T47D (cell line): ENCODE measurements at regions not wholly inside any gene's neighbourhood (a gene's known extent, or its start where the extent isn't known, plus 50 kb on each side); places are given as distances from the start of the nearest gene placed in this dataset.

Experiments used
- DNase-seq, 2 experiments: peaks; one replicate each; pipeline versions ENCODE4 v3.0.0 to v3.0.0-alpha.2; 2011 to 2012; ENCODE audit warnings: low read depth in 1 of 2, low spot score in 1 of 2
- JUND ChIP-seq: IDR thresholded peaks from 2 replicates; pipeline ENCODE4 v1.6.1; 2012; ENCODE audit warnings: low read depth
- in situ Hi-C: cut with HindIII; loops from 2 replicates; pipeline ENCODE4 v1.10.0; 2016; ENCODE audit warnings: low sequenced_read_pairs, low pct_unique_long_range_greater_than_20kb

DNA sequence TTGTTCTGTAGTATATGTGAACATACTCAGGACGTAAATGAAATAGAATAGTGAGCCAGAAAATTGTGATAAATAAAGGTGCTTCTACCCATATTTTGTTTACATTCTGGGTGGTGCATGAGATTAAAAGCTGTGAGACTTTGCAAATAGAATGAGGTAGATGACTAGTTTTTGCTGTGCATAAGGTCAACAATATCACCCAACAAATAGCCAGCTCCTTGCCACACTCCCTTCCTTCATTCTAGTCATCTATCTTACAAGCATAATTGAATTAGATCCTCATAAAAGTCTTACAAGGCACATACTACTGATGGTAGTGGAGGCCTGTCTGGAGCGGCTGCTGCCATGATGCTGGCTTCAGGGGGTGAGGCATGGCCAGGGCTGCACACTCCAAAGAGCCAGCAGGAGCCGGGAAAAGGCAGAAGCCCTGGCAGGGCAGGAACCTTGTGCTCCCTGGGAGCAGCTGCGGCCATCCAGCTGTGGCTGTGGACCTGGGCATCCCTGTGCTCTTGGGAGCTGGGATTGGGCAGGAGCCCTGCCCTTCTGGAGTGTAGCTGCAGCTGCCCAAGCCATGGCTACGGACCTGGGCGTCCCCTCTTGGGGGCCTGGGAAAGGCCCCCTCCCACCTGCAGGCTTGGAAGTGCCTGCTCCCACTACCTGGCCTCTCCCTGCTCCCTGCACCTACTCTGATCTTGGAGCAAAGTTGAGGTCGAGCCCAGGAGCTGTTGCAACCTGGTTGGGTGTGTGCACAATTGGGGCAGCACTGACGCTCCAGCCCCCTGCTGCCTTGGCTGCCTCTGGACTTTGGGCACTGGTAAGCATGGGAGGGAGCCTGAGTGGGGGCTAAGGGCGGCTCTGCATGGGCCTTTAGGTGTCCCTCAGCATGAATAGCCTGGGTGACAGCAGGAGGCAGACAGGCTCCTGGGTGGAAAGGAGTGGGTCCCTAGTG is 112.8 kb downstream of the DACT1 start:
- DNase-seq: no peak
- TF ChIP-seq JUND: no peak
- in situ Hi-C loops: no loop called here

DNA sequence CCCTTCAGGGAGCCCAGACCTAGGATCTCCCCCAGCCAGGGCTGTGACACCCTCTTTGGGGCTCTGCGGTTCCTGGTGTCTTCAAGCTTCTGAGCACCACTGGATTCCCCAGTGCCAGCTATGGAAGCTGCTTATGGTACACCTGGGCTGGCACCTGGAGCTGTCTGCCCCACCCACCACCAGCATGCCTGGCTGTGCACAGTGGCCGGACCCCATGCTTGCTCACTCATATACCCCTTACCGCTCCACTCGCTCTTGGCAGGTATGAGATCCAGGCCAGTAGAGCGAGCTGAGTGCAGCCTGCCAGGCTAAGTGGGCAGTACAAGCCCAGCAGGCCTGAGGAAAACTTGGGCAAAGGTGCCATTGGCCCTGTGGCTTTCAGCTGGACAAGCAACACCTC is 114.0 kb downstream of the DACT1 start:
- no peak for DNase-seq
- in situ Hi-C loops: no loop called here

DNA sequence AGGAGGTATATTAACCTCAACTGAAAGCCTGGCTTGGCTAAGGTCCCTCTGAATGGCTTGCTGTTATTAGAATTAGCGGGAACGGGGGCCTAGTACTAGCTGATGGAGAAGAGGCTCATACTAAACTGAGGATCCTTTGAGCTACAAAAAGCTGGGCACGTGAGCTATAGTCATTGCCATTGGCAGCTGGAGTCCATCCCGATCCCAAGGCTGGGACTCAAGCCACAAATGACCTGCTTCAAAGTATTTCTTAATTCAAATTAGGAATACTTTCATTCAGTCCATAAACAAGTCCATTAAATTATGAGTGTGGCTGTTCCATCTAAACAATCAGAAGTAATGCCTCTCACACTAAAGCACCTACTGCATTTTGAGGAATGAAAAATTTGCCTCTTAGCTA is 114.5 kb downstream of the DACT1 start:
- in situ Hi-C loops: no loop called here
- DNase-seq: no peak
- TF ChIP-seq JUND: no peak

More for the DNA sequence above, 114.0 kb downstream of the DACT1 start:
- no peak for TF ChIP-seq JUND

DNA sequence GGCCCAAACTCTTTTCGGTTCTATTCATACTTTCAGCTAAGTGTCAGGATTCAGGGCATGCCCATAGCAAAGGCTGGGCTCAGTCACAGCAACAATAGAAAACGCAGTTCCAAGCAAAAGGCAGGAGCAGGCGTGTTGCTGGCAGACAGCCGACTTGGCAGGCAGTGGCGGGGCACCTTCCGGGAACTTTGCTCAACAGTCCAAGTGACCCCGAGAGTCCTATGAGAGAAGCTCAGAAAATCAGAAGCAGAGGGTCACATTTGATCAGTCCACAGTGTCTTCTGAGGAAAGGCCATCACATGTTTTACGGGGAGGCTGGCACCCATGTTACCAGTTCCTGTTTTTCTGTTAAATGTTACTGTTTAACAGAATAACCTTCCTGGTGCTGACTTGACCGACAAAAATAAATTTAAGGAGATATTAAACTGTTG is 115.0 kb downstream of the DACT1 start:
- in situ Hi-C loops: no loop called here
- peak in 1 of 2 experiments; percentile 30 for DNase-seq
- TF ChIP-seq JUND: no peak

DNA sequence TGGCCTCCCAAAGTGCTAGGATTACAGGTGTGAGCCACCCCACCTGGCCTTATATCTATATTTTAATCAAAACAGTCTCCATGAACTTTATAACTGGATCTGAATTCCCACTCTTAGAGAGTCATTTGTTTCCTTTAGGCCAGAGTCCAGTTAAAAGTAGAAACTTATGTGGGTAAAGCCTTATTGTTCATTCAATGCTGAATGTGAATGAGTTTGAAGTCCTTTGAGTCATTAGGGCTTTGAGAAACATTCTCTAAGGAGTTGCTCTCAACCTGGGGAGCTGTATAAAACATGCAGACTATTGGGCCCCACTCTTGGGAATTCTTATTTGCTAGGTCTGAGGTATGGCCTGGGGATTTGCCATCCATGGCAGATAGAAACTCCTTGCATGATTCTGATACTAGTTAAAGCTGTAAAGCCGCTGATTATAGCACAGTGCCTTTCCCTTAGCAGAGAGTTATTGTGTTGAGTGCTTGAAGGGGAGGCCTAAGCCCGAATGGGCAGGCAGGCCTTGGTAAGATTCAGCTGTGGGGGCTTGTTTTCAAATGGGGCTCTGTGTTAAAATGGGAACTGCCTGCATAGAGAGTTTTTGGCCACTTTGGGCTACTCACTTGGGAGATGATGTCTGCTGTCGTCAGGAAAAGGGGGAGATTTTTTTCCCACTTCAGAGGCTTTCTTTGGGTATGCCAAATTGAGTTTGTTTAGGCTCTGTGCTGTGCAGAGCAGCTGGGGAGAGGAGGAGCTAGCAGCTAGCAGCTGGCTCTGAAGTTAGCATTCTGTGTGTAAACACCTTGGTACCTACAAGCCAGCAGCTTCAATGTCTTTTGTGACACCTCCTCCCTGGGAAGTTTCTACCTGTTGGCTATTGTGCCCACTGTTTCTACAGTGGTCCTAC is 117.5 kb downstream of the DACT1 start:
- DNase-seq: no peak
- no peak for TF ChIP-seq JUND
- in situ Hi-C loops: no loop called here

DNA sequence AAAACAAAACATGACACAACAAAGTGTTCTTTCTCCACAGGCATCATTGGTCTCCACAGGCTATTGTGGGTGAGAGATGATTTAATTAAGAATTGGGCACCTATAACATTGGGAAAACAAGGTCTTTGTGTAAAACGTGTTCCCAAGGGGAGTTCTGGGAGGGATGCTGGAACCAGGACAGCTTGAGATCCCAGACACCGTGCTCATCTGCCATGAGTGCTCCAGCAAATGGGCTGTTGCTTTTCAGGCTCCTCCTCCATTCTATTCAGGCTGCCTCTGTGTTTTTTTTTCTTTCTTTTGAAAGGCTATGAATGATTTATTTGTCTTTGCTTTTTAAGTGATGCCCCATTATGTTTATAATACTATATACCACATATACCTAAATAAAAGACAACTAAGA is 122.4 kb downstream of the DACT1 start:
- no peak for DNase-seq
- no peak for TF ChIP-seq JUND
- in situ Hi-C loops: no loop called here

DNA sequence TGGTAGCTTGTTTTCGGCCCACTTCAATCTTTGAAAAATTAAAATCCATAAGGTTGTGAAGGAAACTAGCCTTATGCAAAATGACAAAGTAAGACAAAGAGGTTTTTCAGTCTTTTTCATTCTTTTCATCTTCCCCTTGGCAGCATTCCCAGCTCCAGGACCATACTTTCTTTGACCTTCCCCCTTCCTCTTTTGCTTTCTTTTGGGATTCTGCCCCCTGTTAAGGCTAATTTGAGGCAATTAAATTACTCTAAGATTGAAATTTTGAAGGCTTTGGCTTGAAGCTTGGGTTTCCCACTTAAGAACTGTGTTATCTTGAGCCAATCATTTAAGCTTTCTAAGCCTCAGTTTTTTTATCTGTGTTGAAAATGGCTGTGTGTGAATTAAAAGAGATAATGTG is 124.9 kb downstream of the DACT1 start:
- no peak for DNase-seq

DNA sequence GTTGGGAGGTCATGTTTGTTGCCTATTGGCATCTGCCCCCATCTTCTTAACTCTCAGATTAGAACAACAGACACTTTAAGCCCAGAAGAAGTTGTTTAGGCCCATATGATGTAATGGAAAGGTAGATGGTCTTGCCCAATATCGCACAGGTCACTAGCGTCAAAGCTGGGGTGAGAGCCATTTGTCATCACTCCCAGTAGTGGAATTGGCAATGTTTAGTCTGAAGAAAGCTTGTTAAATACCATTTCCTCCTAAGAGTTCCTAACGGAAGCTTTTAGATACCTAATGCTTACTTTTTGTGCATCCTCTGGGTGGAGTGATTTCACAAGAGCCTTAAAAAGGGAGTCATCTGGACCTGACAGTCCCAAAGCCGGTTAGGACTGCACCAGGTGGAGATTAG is 125.4 kb downstream of the DACT1 start:
- in situ Hi-C loops: no loop called here
- no peak for DNase-seq
- no peak for TF ChIP-seq JUND

More for the DNA sequence above, 124.9 kb downstream of the DACT1 start:
- no peak for TF ChIP-seq JUND
- in situ Hi-C loops: no loop called here

DNA sequence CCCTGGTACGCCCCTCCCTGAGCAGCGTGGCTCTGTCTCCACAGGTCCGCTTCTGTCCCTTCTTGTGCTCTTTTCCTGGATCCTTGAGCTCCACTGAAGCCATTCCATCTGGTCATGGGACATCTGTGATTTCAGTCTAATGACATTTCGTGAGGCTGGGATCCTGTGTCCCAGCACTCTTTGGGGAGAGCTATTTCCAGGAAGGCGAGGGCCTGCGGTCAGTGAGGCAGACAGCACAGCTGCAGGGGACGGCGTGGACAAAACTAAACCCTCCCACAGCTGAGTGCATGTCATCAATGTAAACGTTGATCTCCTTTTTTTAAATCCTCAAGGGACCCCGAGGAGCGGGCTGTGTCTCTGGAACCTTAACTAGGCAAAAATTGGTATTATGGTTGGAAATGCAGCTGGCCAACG is 127.7 kb downstream of the DACT1 start:
- no peak for DNase-seq
- in situ Hi-C loops: no loop called here
- TF ChIP-seq JUND: no peak

DNA sequence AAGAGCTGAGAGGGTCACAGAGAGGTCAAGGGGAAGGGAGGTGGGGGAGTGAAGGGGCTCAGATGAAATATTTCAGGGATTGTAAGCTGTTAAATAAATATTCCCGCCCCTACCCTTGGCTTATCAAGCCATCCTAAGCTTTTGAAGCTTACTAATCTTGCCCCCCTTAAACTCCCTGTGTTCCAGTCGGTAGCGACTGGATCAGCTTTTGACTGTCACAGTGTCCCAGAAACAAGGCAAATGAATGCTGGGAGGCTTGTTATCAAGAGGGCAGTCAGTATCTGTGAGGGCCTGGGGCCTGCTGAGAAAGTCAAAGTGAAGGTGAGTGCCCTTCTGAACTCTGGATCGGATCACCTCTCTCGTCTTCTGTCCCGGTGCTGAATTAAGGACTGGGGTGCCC is 128.1 kb downstream of the DACT1 start:
- no peak for DNase-seq
- no peak for TF ChIP-seq JUND
- in situ Hi-C loops: no loop called here

DNA sequence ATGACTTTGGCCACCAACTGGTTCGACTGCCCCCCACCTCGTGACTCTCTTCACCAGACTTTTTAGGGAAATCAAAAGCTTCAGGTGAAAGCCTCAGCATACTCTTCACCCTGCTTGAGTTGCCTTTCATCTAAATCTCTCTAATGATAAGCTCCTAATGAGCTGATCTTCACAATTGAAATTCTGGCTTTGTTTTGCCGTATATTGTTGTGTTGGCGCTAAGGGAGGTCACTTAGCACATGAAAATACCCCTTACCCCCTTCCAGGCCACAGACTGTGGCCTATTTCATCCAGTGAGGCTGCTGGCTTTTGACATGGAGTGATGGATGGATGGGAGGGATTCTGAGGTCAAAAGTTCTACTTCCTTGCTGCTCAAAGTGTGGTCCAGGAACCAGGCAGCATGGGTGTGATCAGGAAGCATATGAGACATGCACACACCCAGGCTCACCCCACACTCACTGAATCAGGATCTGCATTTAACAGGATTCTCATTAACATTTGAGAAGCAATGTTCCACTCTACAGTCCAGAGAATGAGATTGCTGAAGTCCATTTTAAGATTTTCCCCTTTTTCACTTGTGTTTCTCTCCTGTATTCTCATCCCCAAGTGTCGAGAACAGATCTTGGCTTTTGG is 131.4 kb downstream of the DACT1 start:
- DNase-seq: no peak
- in situ Hi-C loops: no loop called here

DNA sequence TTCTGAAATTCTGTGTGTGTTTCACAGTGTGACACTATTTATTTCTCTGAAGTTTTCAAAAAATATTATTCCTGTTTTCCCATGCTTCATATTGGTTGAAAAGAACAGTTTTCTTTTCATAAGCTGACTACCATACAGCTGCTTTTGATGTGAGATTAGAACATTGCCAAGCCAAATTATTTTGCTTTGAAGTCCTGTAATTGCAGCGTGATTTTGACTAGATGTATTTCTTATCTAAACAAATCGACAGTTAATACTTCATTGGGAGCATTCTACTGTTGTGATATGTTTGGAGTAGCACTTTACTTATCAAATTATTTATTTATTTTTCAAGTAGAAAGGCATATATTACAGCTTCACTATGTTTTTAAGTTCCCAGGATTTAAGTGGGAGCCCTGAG is 132.0 kb downstream of the DACT1 start:
- in situ Hi-C loops: no loop called here

More for the DNA sequence above, 131.4 kb downstream of the DACT1 start:
- no peak for TF ChIP-seq JUND

DNA sequence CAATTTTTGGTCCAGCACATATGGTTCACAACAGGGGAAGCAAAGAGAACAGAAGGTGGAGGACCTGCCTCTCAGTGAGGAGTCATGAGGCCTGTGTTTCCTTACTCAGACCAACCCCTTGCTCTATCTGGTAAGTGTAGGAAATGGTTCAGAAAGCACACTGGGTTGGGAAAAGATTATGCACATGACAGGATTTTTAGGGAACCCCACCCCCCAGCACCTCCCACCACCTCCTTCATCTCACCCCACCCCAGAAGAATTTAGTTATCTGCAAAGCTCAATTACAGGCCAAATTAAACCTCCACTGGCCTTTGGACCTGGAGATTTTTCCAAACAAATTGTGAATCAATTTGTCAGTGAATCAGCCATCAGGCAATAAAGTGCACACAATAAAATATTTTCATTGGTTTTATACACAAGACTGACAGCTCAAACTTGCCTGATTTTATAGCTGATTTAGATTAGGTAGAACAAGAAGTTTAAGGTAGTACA is 132.8 kb downstream of the DACT1 start:
- in situ Hi-C loops: no loop called here
- no peak for TF ChIP-seq JUND
- DNase-seq: no peak

More for the DNA sequence above, 132.0 kb downstream of the DACT1 start:
- no peak for TF ChIP-seq JUND
- no peak for DNase-seq
